ENCODE measurements at regions not wholly inside any gene's neighbourhood (a gene's known extent, or its start where the extent isn't known, plus 50 kb on each side); places are given as distances from the start of the nearest gene placed in this dataset.

DNA sequence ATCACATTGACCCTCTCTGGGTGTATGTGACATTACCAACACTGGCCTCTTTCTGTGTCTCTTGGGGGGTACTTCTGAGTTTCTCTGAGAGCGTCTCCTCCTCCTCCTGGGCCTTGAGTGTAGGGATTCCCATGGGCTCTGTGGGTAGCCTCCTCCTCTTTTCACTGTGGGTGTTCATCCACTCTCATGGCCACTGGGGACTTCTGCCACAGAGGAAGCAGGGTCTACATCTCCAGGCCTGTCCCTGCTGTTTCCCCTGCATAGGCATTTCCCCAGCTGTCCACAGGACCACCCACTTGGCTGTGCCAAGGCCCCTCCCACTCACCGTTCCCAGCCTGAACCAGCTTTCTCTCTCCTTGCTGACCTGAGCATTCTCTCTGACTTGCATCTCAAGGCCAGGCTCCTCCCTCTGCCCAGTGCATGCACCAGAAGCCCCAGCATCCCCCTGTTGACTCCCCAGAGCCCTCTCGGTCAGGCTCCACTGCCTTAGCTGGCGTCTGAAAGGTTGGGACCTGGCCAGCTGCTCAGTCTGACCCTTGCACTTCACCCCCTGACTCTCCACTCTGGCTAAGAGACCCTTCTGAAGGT, 487.6 kb downstream of the GLRX3 start:
- no peaks in the 10 kb centered on the region; a peak in 1 of 5 replicates for H3K9me3 Mint-ChIP-seq
- Histone ChIP-seq H4K5ac (ENCODE audit: insufficient read length, low read depth, low read length) (no peak overlapping the region), H3K79me1 (ENCODE audit: insufficient read depth, low read depth, low read length, poor library complexity, severe bottlenecking) (no peaks in the 10 kb centered on the region)

More for the DNA sequence above, 487.6 kb downstream of the GLRX3 start:
- Histone ChIP-seq H3K56ac (ENCODE audit: insufficient read length, low read depth, low read length) (no peak overlapping the region), H2BK20ac (ENCODE audit: low read depth, low read length, poor library complexity, severe bottlenecking) (no peak overlapping the region), H3K14ac (ENCODE audit: insufficient read depth, low read length) (no peak overlapping the region), H3K18ac (ENCODE audit: insufficient read length, low read depth, low read length) (no peak overlapping the region), H3K23me2 (ENCODE audit: insufficient read length, low read depth, low read length, poor library complexity, severe bottlenecking) (no peaks in the 10 kb centered on the region), H2BK12ac (ENCODE audit: insufficient read length, low read depth, low read length) (no peak overlapping the region), H3K27me3 (ENCODE audit: insufficient read depth, low read length) (no peaks in the 10 kb centered on the region), H3K27ac (ENCODE audit: insufficient read length, low read depth, low read length) (no peak overlapping the region), H2BK15ac (ENCODE audit: low read depth, low read length) (no peak overlapping the region), H3K4me1 (ENCODE audit: insufficient read depth, low read length) (peaks cover 2% of the 10 kb centered on the region; the same call in 1 of the 2 replicates), H2BK120ac (ENCODE audit: low read depth, low read length, poor library complexity, severe bottlenecking) (no peak overlapping the region), H3K23ac (ENCODE audit: insufficient read length, low read depth, low read length) (no peak overlapping the region), H3K4ac (ENCODE audit: low read depth, low read length) (no peak overlapping the region), H3K4me2 (ENCODE audit: insufficient read depth, insufficient read length, low read length) (no peak overlapping the region), H3K9me3 (ENCODE audit: control insufficient read depth, low read depth, low read length) (no peaks in the 10 kb centered on the region), H2BK5ac (ENCODE audit: insufficient read length, low read length) (no peak overlapping the region), H3T11ph (ENCODE audit: low read length) (no peak overlapping the region), H4K91ac (ENCODE audit: insufficient read length, low read depth, low read length) (no peak overlapping the region), H3K9ac (ENCODE audit: extremely low read depth, insufficient read length, low read length) (no peak overlapping the region), H4K20me1 (ENCODE audit: control insufficient read depth, insufficient read depth, insufficient read length) (no peaks in the 10 kb centered on the region), H2AK5ac (ENCODE audit: insufficient read length, low read length) (no peak overlapping the region), H2AFZ (ENCODE audit: low read length) (no peak overlapping the region), H4K8ac (replicated peaks; ENCODE audit: insufficient read length, low read depth, low read length) (no peak overlapping the region), H3K79me2 (ENCODE audit: insufficient read depth, low read length) (no peaks in the 10 kb centered on the region)
- no CpG with 5 or more reads among the region's 4 CpGs for WGBS (ENCODE audit: extremely low coverage, insufficient read length, low lambda C conversion rate)
- H3K27ac Mint-ChIP-seq = peak overlapping the region in 1 of 3 experiments; percentile 30; a peak in 1 of 7 replicates
- DNase-seq = peak; percentile 46
- no peak overlapping the region for H3K4me3 Mint-ChIP-seq
- peaks cover 0 to 2% (median 0%) of the 10 kb centered on the region in 3 experiments; a peak in 2 of 7 replicates for H3K36me3 Mint-ChIP-seq (ENCODE audit: insufficient read depth in 1 of 3, low read depth in 3 of 3)
- TF ChIP-seq, protein P1, sequence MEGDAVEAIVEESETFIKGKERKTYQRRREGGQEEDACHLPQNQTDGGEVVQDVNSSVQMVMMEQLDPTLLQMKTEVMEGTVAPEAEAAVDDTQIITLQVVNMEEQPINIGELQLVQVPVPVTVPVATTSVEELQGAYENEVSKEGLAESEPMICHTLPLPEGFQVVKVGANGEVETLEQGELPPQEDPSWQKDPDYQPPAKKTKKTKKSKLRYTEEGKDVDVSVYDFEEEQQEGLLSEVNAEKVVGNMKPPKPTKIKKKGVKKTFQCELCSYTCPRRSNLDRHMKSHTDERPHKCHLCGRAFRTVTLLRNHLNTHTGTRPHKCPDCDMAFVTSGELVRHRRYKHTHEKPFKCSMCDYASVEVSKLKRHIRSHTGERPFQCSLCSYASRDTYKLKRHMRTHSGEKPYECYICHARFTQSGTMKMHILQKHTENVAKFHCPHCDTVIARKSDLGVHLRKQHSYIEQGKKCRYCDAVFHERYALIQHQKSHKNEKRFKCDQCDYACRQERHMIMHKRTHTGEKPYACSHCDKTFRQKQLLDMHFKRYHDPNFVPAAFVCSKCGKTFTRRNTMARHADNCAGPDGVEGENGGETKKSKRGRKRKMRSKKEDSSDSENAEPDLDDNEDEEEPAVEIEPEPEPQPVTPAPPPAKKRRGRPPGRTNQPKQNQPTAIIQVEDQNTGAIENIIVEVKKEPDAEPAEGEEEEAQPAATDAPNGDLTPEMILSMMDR (conservative IDR thresholded peaks at IDR 0.05) = no peak
- peaks cover 25% of the 10 kb centered on the region in 2 experiments for H3K4me1 Mint-ChIP-seq
- H3K27me3 Mint-ChIP-seq (ENCODE audit: low read depth) = no peaks in the 10 kb centered on the region; the same call in 1 of the 2 replicates

Data from H9 (cell line).